Left ventricle myocardium superior (tissue), 1 donor: ENCODE measurements at regions not wholly inside any gene's neighbourhood (a gene's known extent, or its start where the extent isn't known, plus 50 kb on each side); places are given as distances from the start of the nearest gene placed in this dataset.

Experiments
- ATAC-seq: fragments of 200-7000 bp; cut with Tn5 transposase; one replicate; pipeline ENCODE4 v1.9.1; 2020; ENCODE audit warnings: mild to moderate bottlenecking, moderate library complexity
- DNase-seq: peaks from one replicate; pipeline ENCODE4 v3.0.0-alpha.2; 2020
- intact Hi-C: fragments of 100-400 bp; cut with micrococcal nuclease; formaldehyde crosslinking; loops from one replicate; pipeline ENCODE4 v1.11.0; 2022
- donor health status: DM: no; HTN: yes; CAD: no; lungs with severe emphysema.

- intact Hi-C loops, result no loop called here
- no peak for DNase-seq
- no peak for ATAC-seq
These were observed 173.8 kb downstream of the CEMIP2 start for GRCh38 chr9:71594541-71594940.

GRCh38 chr9:71592400-71592799 lies 175.9 kb downstream of the CEMIP2 start:
- DNase-seq (no peak), ATAC-seq (no peak)
- intact Hi-C loops, result no loop called here

- ATAC-seq, result no peak
- intact Hi-C loops, result no loop called here
These were observed 178.0 kb downstream of the CEMIP2 start for GRCh38 chr9:71590362-71590761.

DNA sequence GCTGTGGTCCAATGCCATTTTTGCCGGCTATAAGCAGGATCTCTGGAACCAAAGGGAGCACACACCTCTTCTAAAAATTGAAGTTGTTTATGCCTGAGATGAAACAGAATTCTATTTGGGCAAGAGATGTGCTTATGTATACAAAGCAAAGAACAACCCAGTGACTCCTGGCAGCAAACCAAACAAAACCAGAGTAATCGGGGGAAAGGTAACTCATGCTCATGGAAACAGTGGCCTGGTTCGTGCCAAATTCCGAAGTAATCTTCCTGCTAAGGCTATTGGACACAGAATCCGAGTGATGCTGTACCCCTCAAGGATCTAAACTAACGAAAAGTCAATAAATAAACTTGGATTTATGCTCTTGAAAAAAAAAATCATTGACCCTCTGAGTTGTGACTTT lies 178.7 kb downstream of the CEMIP2 start:
- ATAC-seq (no peak), DNase-seq (no peak)
- intact Hi-C loops, result no loop called here

More at GRCh38 chr9:71590362-71590761, 178.0 kb downstream of the CEMIP2 start:
- DNase-seq, result no peak

- no peak for DNase-seq
- no peak for ATAC-seq
- intact Hi-C loops, result no loop called here
These were observed 180.5 kb downstream of the CEMIP2 start for GRCh38 chr9:71587576-71588362.

DNA sequence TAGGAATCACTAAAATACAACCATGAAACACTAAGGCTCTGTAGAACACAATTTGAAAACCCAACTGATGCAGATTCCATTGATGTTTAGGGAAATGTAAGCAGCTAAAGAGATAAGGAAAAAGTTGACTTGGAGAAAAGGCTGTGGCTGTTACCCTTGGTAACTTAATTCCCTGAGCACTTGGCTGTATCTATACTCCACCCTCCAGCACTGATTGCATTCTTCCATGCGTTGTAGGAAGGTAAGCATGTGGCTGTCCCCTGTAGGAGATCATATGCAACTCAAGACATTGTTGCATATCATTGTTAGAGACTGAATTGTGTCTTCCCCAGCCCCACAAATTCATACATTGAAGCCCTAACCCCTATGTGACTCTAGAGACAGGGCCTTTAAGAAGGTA lies 184.5 kb downstream of the CEMIP2 start:
- ATAC-seq, result no peak
- intact Hi-C loops, result no loop called here

GRCh38 chr9:71582347-71582746 lies 186.0 kb downstream of the CEMIP2 start:
- DNase-seq, result no peak
- intact Hi-C loops, result no loop called here
- no peak for ATAC-seq

More for the DNA sequence above, 184.5 kb downstream of the CEMIP2 start:
- no peak for DNase-seq

DNA sequence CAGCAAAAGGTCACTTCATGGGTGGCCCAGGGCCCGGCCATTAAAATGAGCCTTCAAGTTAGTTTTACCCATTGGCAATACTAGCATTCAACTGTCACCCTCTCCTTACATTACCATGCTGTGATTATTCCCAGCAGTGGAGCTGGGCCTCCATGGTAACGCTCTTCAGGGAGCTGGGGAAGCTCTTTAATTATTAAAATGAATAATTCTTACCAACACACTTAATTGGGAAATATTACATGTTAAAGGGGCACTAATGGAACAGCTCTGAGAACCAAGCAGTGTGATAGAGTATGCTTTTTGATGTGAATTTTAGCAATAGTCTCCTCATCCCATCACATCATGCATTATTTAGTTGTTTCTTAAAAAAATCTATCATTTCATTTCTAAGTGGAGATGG lies 187.2 kb downstream of the CEMIP2 start:
- ATAC-seq, result no peak
- no peak for DNase-seq
- intact Hi-C loops, result no loop called here

GRCh38 chr9:71571186-71571585 lies 197.1 kb downstream of the CEMIP2 start:
- intact Hi-C loops, result no loop called here
- ATAC-seq (no peak), DNase-seq (no peak)

DNA sequence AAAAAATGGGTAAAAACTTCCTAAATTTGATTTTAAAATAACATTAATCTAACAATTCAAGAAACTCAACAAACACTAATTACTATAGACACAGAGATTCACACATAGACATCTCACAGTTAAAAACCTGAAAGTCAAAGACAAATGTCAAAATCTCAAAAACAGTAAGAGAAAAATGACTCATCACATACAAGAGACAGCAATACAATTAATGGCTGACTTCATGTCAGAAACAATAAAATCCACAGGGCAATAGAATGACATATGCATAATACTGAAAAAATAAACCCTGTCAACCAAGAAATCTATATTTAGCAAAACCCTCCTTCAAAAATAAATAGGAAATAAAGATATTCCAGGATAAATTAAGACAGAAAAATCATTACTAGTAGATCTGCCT lies 200.4 kb downstream of the CEMIP2 start:
- intact Hi-C loops, result no loop called here
- DNase-seq (no peak), ATAC-seq (no peak)

GRCh38 chr9:71562140-71562539 lies 206.2 kb downstream of the CEMIP2 start:
- intact Hi-C loops, result no loop called here
- DNase-seq (no peak), ATAC-seq (no peak)

- intact Hi-C loops, result no loop called here
- DNase-seq (no peak), ATAC-seq (no peak)
These were observed 211.0 kb downstream of the CEMIP2 start for GRCh38 chr9:71557310-71557709.

- DNase-seq (no peak), ATAC-seq (no peak)
- intact Hi-C loops, result no loop called here
These were observed 215.8 kb downstream of the CEMIP2 start for GRCh38 chr9:71552480-71552879.

GRCh38 chr9:71549023-71549422 lies 219.3 kb downstream of the CEMIP2 start:
- no peak for DNase-seq
- ATAC-seq, result no peak
- intact Hi-C loops, result no loop called here

DNA sequence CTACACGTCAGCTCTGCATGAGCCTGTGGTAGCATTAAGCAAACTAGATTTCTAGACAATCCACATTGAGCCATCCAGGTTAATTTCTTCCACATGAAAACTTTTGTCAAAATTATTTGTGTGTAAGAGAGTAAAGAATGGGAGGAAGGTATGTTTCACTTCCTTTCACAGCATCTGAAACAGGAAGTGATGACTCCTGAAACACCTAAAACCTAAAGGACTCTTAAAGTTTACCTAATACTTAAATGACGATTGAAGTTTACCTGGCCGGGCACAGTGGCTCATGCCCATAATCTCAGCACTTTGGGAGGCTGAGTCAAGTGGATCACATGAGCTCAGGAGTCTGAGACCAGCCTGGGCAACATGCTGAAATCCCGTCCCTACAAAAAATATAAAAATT lies 223.8 kb downstream of the CEMIP2 start:
- intact Hi-C loops, result no loop called here
- no peak for DNase-seq
- no peak for ATAC-seq

DNA sequence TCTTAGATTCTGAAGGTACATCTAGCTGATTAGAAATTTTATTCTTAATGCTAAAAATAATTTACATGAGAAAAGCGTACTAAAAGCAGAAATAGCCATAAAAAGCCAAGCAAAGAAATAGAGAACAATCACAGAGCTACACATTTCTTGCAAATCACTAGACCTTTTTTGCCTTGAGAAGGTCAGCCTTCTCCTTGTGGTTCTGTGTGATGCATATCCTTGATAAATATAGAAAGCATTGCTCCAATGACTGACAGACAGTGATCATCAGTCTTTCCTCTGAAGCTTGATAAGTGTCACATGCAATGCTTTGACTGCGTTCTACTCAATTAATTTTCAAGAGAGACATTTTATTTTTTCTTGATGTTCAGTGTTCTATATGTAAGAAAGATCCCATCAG lies 226.9 kb downstream of the CEMIP2 start:
- intact Hi-C loops, result no loop called here
- ATAC-seq, result no peak
- no peak for DNase-seq

DNA sequence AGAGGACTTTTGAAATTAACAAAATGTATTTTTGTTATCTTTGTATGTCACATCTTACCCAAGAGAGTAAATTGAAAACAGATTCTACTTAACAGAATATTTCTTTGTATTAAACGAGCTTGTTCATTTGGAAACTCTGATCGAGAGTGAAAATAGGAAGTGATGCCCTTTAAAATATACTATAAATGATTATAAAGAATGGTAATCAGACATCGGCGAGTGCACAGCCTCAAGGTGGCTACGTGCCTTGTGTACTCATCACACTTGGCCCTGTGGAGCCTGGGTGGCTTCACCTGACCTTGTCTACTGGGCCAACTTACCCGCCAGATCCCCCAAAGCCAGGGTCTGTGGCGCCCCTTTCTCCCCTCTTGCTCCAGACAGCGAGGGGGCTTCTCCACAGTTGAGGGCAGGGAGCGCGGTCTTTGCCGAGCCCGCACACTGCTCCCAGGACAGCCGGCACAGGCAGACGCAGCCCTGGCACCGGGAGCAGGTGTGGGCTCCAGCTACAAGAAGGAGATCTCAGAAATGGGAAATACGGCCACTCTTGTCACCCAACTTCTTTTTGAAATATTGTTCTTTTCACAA lies 243.2 kb downstream of the CEMIP2 start:
- DNase-seq, result no peak
- ATAC-seq, result no peak
- intact Hi-C loops, result no loop called here

DNA sequence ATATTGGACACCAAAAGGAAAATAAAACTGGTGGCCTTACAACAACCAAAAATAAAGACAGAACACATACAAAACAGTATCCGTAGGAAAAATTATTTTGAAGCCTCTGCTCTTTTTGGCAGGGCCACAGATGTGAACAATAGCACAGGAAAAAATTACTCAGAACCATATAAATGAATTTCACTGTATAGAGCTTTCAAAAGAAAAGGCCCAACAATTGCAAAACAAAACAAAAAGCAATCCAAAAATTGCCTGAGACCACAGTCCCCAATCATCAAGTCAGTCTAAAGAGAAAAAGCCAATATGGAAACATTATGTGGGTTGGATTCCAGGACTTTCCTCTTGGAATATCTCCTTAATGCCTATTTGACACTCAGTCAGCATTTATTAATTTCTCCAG lies 243.8 kb downstream of the CEMIP2 start:
- ATAC-seq, result no peak
- intact Hi-C loops, result no loop called here
- DNase-seq, result no peak

DNA sequence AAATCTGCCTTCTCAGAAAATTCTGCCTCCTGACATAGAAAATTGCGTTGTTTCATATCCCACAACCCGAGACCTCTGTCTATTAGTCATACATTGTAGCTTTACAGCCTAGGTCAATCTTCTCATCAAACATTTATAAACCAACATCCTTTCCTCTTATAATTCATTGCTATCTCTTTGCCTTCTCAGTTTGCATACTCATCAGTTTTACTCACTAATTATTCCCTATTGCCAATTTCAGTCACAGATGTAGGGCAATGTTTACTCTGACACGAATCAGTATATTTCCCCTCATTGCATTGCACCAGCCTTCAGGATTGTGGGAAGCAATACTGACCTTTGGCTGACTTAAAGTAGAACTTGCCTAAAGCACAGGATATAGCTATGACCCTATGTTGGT lies 247.2 kb downstream of the CEMIP2 start:
- ATAC-seq (no peak), DNase-seq (no peak)
- intact Hi-C loops, result no loop called here

GRCh38 chr9:71519098-71519696 lies 249.1 kb downstream of the CEMIP2 start:
- no peak for ATAC-seq
- intact Hi-C loops, result no loop called here

More at GRCh38 chr9:71519098-71519696, 249.1 kb downstream of the CEMIP2 start:
- no peak for DNase-seq
